HG03469 (cell line): ENCODE measurements at regions not wholly inside any gene's neighbourhood (a gene's known extent, or its start where the extent isn't known, plus 50 kb on each side); places are given as distances from the start of the nearest gene placed in this dataset.

Source experiments
- ATAC-seq: cut with Tn5 transposase; IDR thresholded peaks from one replicate; pipeline ENCODE4 v1.9.1; 2021; ENCODE audit warnings: mild to moderate bottlenecking, moderate library complexity, moderate number of reproducible peaks; ENCODE audit not compliant: unreplicated experiment

GRCh38 chr9:86893811-86894490 lies 53.4 kb downstream of the GAS1 start:
- no peak for ATAC-seq

- ATAC-seq = no peak
Measured at GRCh38 chr9:86892576-86892975, 54.7 kb downstream of the GAS1 start.

- ATAC-seq = no peak
Measured at GRCh38 chr9:86891886-86892437, 55.3 kb downstream of the GAS1 start.

- ATAC-seq = no peak
Measured at GRCh38 chr9:86891091-86891490, 56.2 kb downstream of the GAS1 start.

- no peak for ATAC-seq
Measured at GRCh38 chr9:86885232-86885631, 62.1 kb downstream of the GAS1 start.

GRCh38 chr9:86876621-86877196 lies 70.6 kb downstream of the GAS1 start:
- ATAC-seq = no peak

- no peak for ATAC-seq
Measured at GRCh38 chr9:86868616-86869015, 78.7 kb downstream of the GAS1 start.

- ATAC-seq = no peak
Measured at GRCh38 chr9:86867804-86868313, 79.4 kb downstream of the GAS1 start.

- ATAC-seq = no peak
Measured at GRCh38 chr9:86865952-86866351, 81.4 kb downstream of the GAS1 start.

- ATAC-seq = no peak
Measured at GRCh38 chr9:86860006-86860405, 87.3 kb downstream of the GAS1 start.

GRCh38 chr9:86859056-86859455 lies 88.2 kb downstream of the GAS1 start:
- ATAC-seq = no peak

GRCh38 chr9:86858009-86858408 lies 89.3 kb downstream of the GAS1 start:
- ATAC-seq = no peak

GRCh38 chr9:86856259-86856658 lies 91.0 kb downstream of the GAS1 start:
- ATAC-seq = no peak

- no peak for ATAC-seq
Measured at GRCh38 chr9:86854898-86855523, 92.3 kb downstream of the GAS1 start.

- ATAC-seq = no peak
Measured at GRCh38 chr9:86846656-86847055, 100.7 kb downstream of the GAS1 start.

GRCh38 chr9:86843206-86843605 lies 104.1 kb downstream of the GAS1 start:
- ATAC-seq = no peak

GRCh38 chr9:86842573-86842972 lies 104.7 kb downstream of the GAS1 start:
- no peak for ATAC-seq

GRCh38 chr9:86839522-86839921 lies 107.8 kb downstream of the GAS1 start:
- ATAC-seq = no peak

GRCh38 chr9:86838519-86839497 lies 108.5 kb downstream of the GAS1 start:
- no peak for ATAC-seq

- ATAC-seq = no peak
Measured at GRCh38 chr9:86837345-86837744, 110.0 kb downstream of the GAS1 start.

- no peak for ATAC-seq
Measured at GRCh38 chr9:86836797-86837196, 110.5 kb downstream of the GAS1 start.
